K562 (cell line): ENCODE measurements at regions not wholly inside any gene's neighbourhood (a gene's known extent, or its start where the extent isn't known, plus 50 kb on each side); places are given as distances from the start of the nearest gene placed in this dataset.

ENCODE experiments used
- ATAC-seq: fragments of 200-7000 bp; cut with Tn5 transposase; 3 replicates; pipeline ENCODE4 v1.9.1; 2020; ENCODE audit warnings: moderate library complexity
- BruUV-seq: library from RNA; stranded (reverse); fragments of 400-500 nt; replicated peaks from 2 replicates; lab custom pipeline; 2021; lab: Mats Ljungman, UMichigan
- CTCF ChIA-PET: fragments of 300-600 bp; formaldehyde crosslinking; extraction: SDS; loops from one replicate; lab custom pipeline; 2021; ENCODE audit warnings: low intra/inter-chr PET ratio; lab: Yijun Ruan, JAX
- POLR2A ChIA-PET: fragments of 300-600, 350-650 bp; sonication (Branson Sonifier 250); formaldehyde crosslinking; extraction: SDS; loops from one replicate; lab custom pipeline; 2021; ENCODE audit warnings: antibody characterized with exemption, inconsistent platforms; lab: Yijun Ruan, JAX
- DNase-seq, 4 experiments: peaks; one replicate each; pipeline versions ENCODE4 v3.0.0 to v3.0.0-alpha.2; 2011 to 2018; ENCODE audit warnings: low spot score in 3 of 4, mixed read lengths in 3 of 4; ENCODE audit errors: extremely low read depth in 1 of 4
- FAIRE-seq: peaks from 2 replicates; lab custom pipeline; 2011; peaks lifted over from hg19 to GRCh38; lab: Jason Lieb, UNC
- H2AFZ ChIP-seq: 2 replicates; pipeline ENCODE4 v1.6.0; 2011; ENCODE audit warnings: low read depth, low read length, control low read depth, inconsistent platforms
- H3K27ac ChIP-seq: fragments of 200-600 bp; 3 replicates; pipeline ENCODE4 v1.8.0; 2011; ENCODE audit warnings: low read depth, mild to moderate bottlenecking, control low read depth, inconsistent platforms, low read length, moderate library complexity, mixed read lengths; ENCODE audit errors: extremely low read depth
- H3K27me3 ChIP-seq, 2 experiments: fragments of 300-600 bp in 1 of 2; 2 replicates in 1 of 2; 3 replicates in 1 of 2; pipeline versions ENCODE4 v1.6.0 to v1.8.0; 2011; ENCODE audit warnings: inconsistent platforms in 2 of 2, low read length in 2 of 2, mild to moderate bottlenecking in 1 of 2, mixed read lengths in 1 of 2, moderate library complexity in 1 of 2; ENCODE audit not compliant: control insufficient read depth in 2 of 2, insufficient read depth in 2 of 2
- H3K36me3 ChIP-seq: fragments of 300-600 bp; 3 replicates; pipeline ENCODE4 v1.8.0; 2011; ENCODE audit warnings: mild to moderate bottlenecking, low read length, inconsistent platforms; ENCODE audit not compliant: control insufficient read depth, insufficient read depth
- H3K4me1 ChIP-seq, 2 experiments: fragments of 200-600 bp in 1 of 2; replicated peaks in 1 of 2; 2 replicates in 1 of 2; 3 replicates in 1 of 2; pipeline versions ENCODE4 v1.5.1 to v1.8.0; 2011; ENCODE audit warnings: inconsistent platforms in 2 of 2, low read length in 2 of 2, mild to moderate bottlenecking in 1 of 2, mixed read lengths in 1 of 2, moderate library complexity in 1 of 2; ENCODE audit not compliant: control insufficient read depth in 2 of 2, insufficient read depth in 2 of 2
- H3K4me2 ChIP-seq: 2 replicates; pipeline ENCODE4 v1.6.1; 2011; ENCODE audit warnings: low read length, control low read depth, inconsistent platforms, mixed read lengths; ENCODE audit not compliant: insufficient read depth
- H3K4me3 ChIP-seq: fragments of 200-600 bp; sonication (generic), shearing (Covaris generic); 2 replicates; pipeline ENCODE4 v1.5.1; 2016; ENCODE audit warnings: control low read depth, inconsistent platforms
- H3K79me2 ChIP-seq: fragments of 200-600 bp; 3 replicates; pipeline ENCODE4 v1.8.0; 2011; ENCODE audit warnings: low read length, inconsistent platforms; ENCODE audit not compliant: control insufficient read depth, insufficient read depth
- H3K9ac ChIP-seq, 2 experiments: 2 replicates each; pipeline versions ENCODE4 v1.6.0 to v1.6.1; 2011; ENCODE audit warnings: low read depth in 2 of 2, low read length in 2 of 2, control low read depth in 1 of 2, inconsistent platforms in 1 of 2, mild to moderate bottlenecking in 1 of 2, mixed read lengths in 1 of 2; ENCODE audit not compliant: insufficient read depth in 1 of 2
- H3K9me1 ChIP-seq: one replicate; pipeline ENCODE4 v1.6.0; 2011; ENCODE audit warnings: inconsistent platforms, mild to moderate bottlenecking, low read length, moderate library complexity; ENCODE audit not compliant: control insufficient read depth, insufficient read depth
- H3K9me3 ChIP-seq: replicated peaks from 2 replicates; pipeline ENCODE4 v1.5.1; 2011; ENCODE audit warnings: low read depth, low read length, inconsistent platforms; ENCODE audit not compliant: control insufficient read depth, insufficient read depth
- H4K20me1 ChIP-seq: replicated peaks from 2 replicates; pipeline ENCODE4 v1.6.1; 2011; ENCODE audit warnings: low read length, inconsistent platforms, mixed read lengths; ENCODE audit not compliant: control insufficient read depth, insufficient read depth
- BRD9 ChIP-seq: fragments of 450-650 bp; IDR thresholded peaks from 2 replicates; pipeline ENCODE4 v1.6.1; 2018; ENCODE audit warnings: low read depth; ENCODE audit not compliant: partially characterized antibody
- CREB1 ChIP-seq, 2 experiments: sonication (generic) in 1 of 2; formaldehyde crosslinking in 1 of 2; IDR thresholded peaks; 2 replicates each; pipeline versions ENCODE4 v1.6.1 to v1.8.0; 2012 to 2022; ENCODE audit warnings: inconsistent platforms in 1 of 2, mild to moderate bottlenecking in 1 of 2, missing genetic modification reagents in 1 of 2, moderate library complexity in 1 of 2
- DDX20 ChIP-seq: fragments of 450-650 bp; IDR thresholded peaks from 2 replicates; pipeline ENCODE4 v1.6.1; 2016; ENCODE audit warnings: missing genetic modification characterization, low read depth, mild to moderate bottlenecking, missing compliant biosample characterization, moderate library complexity
- E2F3 ChIP-seq: fragments of 250-450 bp; sonication (Bioruptor Pico); IDR thresholded peaks from 2 replicates; pipeline ENCODE4 v1.4.0; 2020; ENCODE audit warnings: mild to moderate bottlenecking
- FOXK2 ChIP-seq, 2 experiments: fragments of 450-650 bp; IDR thresholded peaks in 1 of 2; conservative IDR thresholded peaks in 1 of 2; 2 replicates each; pipeline ENCODE4 v1.6.1; 2016; ENCODE audit warnings: low read depth in 2 of 2, mild to moderate bottlenecking in 1 of 2
- HMGXB4 ChIP-seq: sonication (generic); formaldehyde crosslinking; IDR thresholded peaks from 2 replicates; pipeline ENCODE4 v1.8.1; 2023; ENCODE audit warnings: mild to moderate bottlenecking, missing genetic modification reagents
- MCM5 ChIP-seq: fragments of 450-650 bp; IDR thresholded peaks from 2 replicates; pipeline ENCODE4 v1.6.1; 2016; ENCODE audit warnings: low read depth
- MTA1 ChIP-seq: fragments of 450-650 bp; IDR thresholded peaks from 2 replicates; pipeline ENCODE4 v1.6.1; 2017; ENCODE audit warnings: borderline replicate concordance
- PRPF4 ChIP-seq: fragments of 200-400 bp; formaldehyde crosslinking; IDR thresholded peaks from one replicate; pipeline ENCODE4 v1.6.1; 2017; ENCODE audit warnings: low read length, low read depth, mild to moderate bottlenecking; ENCODE audit not compliant: insufficient read depth, poor library complexity, severe bottlenecking
- RBM15 ChIP-seq: fragments of 200-400 bp; formaldehyde crosslinking; IDR thresholded peaks from 2 replicates; pipeline ENCODE4 v1.6.1; 2018; ENCODE audit warnings: mild to moderate bottlenecking, low read length, moderate library complexity; ENCODE audit not compliant: insufficient read depth
- SRSF1 ChIP-seq: fragments of 200-400 bp; formaldehyde crosslinking; IDR thresholded peaks from 2 replicates; pipeline ENCODE4 v1.6.1; 2017; ENCODE audit warnings: mild to moderate bottlenecking, low read depth, low read length, moderate library complexity
- ZNF143 ChIP-seq: sonication (generic); formaldehyde crosslinking; IDR thresholded peaks from 2 replicates; pipeline ENCODE4 v1.9.0; 2022; ENCODE audit warnings: mild to moderate bottlenecking, missing genetic modification reagents
- ZNF444 ChIP-seq: fragments of 250-450 bp; sonication (Bioruptor Pico); IDR thresholded peaks from 2 replicates; pipeline ENCODE4 v1.4.0; 2020; ENCODE audit warnings: mild to moderate bottlenecking, moderate library complexity
- WGBS: fragments of 100-300 bp; shearing (Covaris generic); methylation state at CpG from one replicate; pipeline ENCODE4 v1.1.6; 2016; ENCODE audit warnings: low coverage, mixed read lengths; ENCODE audit not compliant: insufficient coverage; ENCODE audit errors: missing lambda C conversion rate; 5-methylcytosine and 5-hydroxymethylcytosine counted together
- in situ Hi-C: fragments of 300-500 bp; cut with MboI; formaldehyde crosslinking; loops from 4 replicates; pipeline ENCODE4 v1.15.0; 2018; ENCODE audit warnings: inconsistent platforms, mixed read lengths
- intact Hi-C: fragments of 100-400 bp; cut with micrococcal nuclease; formaldehyde crosslinking; loops from 2 replicates; pipeline ENCODE4 v1.14.2; 2022
- TF ChIP-seq, protein P1 (sequence below), 2 experiments: fragments of 450-650 bp in 1 of 2; IDR thresholded peaks; 2 replicates each; pipeline ENCODE4 v1.6.1; 2011 to 2017; ENCODE audit warnings: low read depth in 2 of 2, antibody characterized with exemption in 1 of 2, borderline replicate concordance in 1 of 2, low read length in 1 of 2, mild to moderate bottlenecking in 1 of 2, mixed read lengths in 1 of 2; ENCODE audit not compliant: control insufficient read depth in 1 of 2

DNA sequence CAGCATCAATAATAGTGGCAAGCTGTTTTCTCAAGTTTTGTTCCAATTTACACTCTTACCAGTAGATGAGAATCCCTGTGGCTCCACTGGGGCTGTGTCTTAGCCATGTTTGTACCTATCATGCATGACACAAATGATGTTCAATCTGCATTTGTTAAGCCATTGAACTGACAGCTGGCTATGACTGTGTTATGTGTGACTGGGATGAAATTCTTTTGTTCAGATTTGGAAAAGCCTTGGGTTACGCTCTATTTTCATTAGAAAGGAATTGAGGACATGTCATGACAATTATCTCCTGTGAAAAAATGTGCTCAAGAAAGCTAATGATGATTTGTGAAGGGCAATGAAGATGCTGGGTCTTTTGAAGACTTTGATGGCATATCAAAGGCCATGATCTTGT is 201.8 kb upstream of the LARGE1 start:
- in situ Hi-C loops: no loop called here
- H3K27ac ChIP-seq: no peak overlapping the region
- ChIA-PET CTCF (no interaction called here), POLR2A (no interaction called here)
- H3K4me1 ChIP-seq: no peaks in the 10 kb centered on the region
- H3K9me1 ChIP-seq: no peaks in the 10 kb centered on the region
- no TSS peak for BruUV-seq
- no peaks in the 10 kb centered on the region for H3K36me3 ChIP-seq
- no peak overlapping the region for H3K4me2 ChIP-seq
- no peak overlapping the region for H3K9ac ChIP-seq
- H3K4me3 ChIP-seq: no peak overlapping the region
- intact Hi-C loops: no loop called here
- H3K27me3 ChIP-seq: no peaks in the 10 kb centered on the region
- FAIRE-seq (no peak), ATAC-seq (no peak), DNase-seq (no peak)
- no peak for TF ChIP-seq MTA1
- no peak for TF ChIP-seq HMGXB4
- no peak for TF ChIP-seq ZNF143
- no peak for TF ChIP-seq RBM15
- TF ChIP-seq, protein P1, sequence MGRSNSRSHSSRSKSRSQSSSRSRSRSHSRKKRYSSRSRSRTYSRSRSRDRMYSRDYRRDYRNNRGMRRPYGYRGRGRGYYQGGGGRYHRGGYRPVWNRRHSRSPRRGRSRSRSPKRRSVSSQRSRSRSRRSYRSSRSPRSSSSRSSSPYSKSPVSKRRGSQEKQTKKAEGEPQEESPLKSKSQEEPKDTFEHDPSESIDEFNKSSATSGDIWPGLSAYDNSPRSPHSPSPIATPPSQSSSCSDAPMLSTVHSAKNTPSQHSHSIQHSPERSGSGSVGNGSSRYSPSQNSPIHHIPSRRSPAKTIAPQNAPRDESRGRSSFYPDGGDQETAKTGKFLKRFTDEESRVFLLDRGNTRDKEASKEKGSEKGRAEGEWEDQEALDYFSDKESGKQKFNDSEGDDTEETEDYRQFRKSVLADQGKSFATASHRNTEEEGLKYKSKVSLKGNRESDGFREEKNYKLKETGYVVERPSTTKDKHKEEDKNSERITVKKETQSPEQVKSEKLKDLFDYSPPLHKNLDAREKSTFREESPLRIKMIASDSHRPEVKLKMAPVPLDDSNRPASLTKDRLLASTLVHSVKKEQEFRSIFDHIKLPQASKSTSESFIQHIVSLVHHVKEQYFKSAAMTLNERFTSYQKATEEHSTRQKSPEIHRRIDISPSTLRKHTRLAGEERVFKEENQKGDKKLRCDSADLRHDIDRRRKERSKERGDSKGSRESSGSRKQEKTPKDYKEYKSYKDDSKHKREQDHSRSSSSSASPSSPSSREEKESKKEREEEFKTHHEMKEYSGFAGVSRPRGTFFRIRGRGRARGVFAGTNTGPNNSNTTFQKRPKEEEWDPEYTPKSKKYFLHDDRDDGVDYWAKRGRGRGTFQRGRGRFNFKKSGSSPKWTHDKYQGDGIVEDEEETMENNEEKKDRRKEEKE (IDR thresholded peaks at IDR 0.05; ENCODE audit: borderline replicate concordance in 1 of 2, control insufficient read depth in 1 of 2, low read depth in 2 of 2, low read length in 1 of 2): no peak
- TF ChIP-seq E2F3 (CRISPR knock-in tag): no peak
- no peak for TF ChIP-seq MCM5
- TF ChIP-seq FOXK2 (conservative IDR thresholded peaks at IDR 0.05 in 1 of 2, IDR thresholded peaks at IDR 0.05 in 1 of 2; ENCODE audit: low read depth in 2 of 2): no peak
- no peak for TF ChIP-seq CREB1 (IDR thresholded peaks at IDR 0.05)
- no peak for TF ChIP-seq CREB1 (CRISPR knock-in tag; IDR thresholded peaks at IDR 0.05)
- no peak for TF ChIP-seq ZNF444 (CRISPR knock-in tag)
- TF ChIP-seq SRSF1: no peak
- TF ChIP-seq PRPF4: no peak
- no peak for TF ChIP-seq BRD9
- no peak for TF ChIP-seq DDX20 (tag)
- no peaks in the 10 kb centered on the region for H3K79me2 ChIP-seq
- H3K9me3 ChIP-seq: no peaks in the 10 kb centered on the region
- H2AFZ ChIP-seq: no peak overlapping the region
- WGBS: 0% methylated on average over 1 of the region's 1 CpG
- no peaks in the 10 kb centered on the region for H4K20me1 ChIP-seq
